ENCODE measurements at regions not wholly inside any gene's neighbourhood (a gene's known extent, or its start where the extent isn't known, plus 50 kb on each side); places are given as distances from the start of the nearest gene placed in this dataset.
"Not testable (repeated sequence)": the region's sequence is repeated elsewhere in the genome, so short reads cannot be mapped to it uniquely, and the experiment has no call there.

DNA sequence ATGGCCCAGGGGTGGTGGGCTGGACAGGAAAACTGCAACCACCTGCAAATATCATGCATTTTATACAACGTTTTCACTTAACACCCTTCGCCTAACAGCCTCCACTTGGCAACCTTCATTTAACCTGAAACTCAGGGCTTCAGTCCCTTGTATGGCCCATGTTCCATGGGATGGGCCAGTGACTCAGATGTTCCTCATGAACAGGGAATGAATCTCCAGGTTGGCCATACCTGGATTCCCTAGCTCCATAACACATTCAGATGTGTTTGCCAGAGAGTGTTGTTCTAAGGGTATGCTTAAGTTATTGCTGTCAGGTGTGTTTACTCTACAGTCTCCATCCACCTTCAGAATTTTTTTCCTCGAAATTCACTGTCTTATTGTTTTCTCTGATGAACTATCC, 316.9 kb downstream of the JRKL start:
- no peak for DNase-seq

DNA sequence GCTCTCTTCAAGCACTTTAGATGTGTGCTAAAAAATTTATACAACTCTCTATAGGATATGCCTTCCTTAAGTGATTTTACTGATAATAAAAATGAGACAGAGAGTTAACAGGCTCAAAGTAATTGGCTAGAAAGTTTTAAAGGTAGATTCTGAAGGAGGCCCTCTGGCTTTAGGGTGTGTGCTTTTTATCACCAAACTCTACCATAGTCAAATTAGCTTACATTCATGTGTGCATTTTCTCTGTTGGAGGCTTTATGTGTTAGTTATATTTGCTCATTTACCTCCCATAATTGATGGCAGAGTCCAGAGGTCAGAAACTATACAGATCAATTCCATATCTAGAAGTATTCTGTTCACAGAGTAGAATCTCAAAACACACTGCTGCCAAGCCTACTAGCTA, 317.5 kb downstream of the JRKL start:
- DNase-seq, result no peak

DNA sequence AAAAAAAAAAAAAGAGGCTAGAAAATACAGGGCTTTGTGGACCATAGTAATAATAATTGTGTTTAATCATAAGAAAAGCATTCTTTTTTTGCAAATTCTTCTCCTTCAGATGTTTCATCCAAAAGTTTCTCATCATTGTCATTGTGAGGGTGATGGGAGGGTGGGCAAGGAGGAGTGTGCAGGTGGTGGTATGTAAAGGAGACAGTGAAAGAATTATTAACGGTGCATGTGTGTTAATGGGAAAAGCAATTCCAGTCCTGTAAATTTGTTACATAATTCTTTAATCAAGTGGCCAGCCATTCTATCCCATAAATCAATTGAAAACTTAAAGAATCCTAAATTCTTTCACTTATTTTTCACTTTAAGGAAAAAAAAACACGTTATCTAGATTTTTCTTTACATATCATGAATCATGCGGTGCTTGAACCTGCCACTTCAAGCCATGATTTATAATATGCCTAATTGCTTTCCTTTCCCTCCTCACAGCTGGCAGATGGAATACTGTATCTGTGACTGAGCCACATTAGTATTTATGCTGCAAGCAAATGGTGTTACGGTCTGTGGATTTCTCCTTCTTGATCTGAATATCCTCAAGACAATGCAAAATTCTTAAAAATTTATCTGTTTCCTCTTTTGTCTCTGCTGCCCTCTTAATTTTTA, 318.5 kb downstream of the JRKL start:
- peak; percentile 40 for DNase-seq

DNA sequence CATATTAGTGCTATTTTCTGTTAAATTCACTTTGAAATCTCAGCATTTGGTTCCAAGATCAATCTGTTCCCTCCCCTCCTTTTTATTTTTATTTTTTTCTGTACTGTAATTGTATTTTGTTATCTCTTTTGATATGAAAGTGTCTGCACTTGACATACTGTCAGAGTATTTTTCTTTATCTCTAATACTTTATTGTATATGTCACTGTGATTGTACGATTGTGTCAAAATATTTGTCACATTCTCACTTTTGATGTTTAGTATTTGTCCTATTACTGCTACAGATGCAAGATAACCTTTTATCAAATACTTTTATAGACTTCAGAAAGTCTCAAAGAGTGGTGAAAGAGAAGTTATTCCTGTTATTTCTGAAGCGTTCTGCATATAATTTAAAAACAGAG, 323.5 kb downstream of the JRKL start:
- DNase-seq, result no peak

DNA sequence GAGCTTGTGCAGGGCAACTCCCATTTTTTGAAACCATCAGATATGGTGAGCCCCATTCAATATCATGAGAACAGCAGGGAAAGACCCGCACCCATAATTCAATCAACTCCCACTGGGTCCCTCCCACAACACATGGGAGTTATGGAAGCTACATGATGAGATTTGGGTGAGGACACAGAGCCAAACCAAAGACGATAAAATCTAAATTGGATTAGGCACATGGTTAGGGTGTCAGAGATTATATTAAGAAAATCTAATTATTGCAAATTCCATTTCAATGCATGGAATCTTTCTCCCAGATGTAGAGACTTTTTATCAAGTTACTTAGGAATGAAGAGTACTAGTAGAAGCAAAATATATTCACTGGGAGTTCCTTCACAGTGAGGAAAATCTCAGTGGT, 324.9 kb downstream of the JRKL start:
- no peak for DNase-seq

DNA sequence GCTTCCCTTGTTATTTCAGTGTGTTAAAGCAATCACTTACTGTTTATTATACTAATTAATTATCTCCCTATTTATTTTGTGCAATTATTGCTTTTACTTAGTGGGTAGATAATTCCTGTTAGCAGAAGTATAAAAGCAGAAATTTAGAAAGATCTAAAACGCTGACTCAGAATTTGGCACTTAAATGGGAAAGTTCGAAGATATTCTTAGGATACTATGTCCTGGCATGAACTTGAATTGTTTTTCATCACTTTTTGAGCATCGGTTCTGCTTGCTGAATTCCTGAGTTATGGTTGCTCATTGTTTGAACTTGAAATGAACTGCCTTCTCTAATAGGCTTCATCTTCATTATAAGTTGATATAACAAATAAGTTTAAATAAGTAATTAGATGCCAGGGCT, 325.4 kb downstream of the JRKL start:
- peak; percentile 7 for DNase-seq

DNA sequence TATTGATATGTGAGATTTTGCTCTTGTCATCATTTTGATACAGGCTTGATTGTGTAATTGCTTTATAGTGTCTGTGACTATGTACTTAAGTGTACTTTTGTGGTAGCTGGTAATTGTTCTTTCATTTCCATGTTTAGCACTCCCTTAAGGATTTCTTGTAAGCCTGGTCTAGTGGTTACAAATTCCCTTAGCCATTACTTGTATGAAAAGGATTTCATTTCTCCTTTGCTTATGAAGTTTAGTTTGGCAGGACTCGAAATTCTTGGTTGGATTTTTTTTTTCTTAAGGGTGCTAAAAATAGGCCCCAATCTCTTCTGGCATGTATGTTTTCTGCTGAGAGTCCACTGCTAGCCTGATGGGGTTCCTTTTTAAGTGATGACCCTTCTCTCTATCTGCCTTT, 346.8 kb downstream of the JRKL start:
- no peak for DNase-seq

DNA sequence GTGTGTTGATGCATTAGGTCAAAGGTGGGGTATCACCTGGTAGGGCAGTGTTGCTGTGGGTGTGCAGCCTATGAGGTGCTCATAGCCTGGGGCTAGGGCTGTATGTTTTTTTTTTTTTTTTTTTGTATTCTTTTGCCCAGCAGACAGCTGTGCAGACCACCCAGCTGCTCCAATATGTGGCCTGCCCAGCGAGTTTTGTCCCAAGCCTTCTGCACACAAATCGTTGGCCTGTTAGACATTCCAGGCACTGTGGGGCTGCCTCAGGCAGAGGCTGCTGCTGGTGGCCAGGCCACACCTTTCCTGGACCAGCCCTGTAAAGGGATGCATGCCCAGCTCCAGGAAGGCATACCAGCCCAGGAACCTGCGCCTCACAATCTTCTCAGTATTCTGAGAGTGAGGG, 348.5 kb downstream of the JRKL start:
- no peak for DNase-seq

DNA sequence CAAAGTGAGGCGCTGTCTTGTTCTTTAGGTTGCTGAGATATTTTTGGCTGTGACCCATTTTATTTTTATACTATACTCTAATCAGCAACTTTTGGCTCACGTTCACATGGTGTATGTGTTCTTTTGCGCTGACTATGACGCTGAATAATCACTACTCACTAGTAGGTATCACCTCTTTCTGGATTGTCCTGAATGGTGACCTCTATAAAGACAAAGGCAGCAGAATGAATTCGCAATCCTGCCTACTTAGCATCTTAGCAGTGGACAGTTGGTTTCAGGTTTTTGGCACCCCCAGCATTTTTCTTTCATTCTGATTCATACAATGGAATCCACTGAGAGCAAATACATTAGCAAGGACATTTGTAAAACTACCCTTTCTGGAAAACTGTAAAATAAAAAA, 351.3 kb downstream of the JRKL start:
- no peak for DNase-seq

DNA sequence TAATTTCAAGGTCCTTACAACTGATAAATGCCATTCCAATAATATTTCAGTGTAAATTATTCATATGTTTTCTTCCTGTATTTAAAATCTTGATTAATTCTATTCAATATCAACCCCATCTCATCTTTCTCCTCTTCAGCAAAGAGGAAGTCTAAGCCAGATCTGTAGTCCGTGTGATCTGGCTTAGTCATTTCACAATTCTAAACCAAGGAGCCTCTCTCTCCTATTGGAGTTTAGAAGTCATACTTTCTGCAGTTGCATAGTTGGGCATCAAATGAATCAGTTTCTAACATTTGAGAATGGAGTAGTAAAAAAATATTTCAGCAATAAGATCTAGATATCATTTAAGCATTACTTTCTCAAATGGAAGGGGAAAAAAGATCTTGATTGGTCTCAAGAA, 354.9 kb downstream of the JRKL start:
- no peak for DNase-seq

DNA sequence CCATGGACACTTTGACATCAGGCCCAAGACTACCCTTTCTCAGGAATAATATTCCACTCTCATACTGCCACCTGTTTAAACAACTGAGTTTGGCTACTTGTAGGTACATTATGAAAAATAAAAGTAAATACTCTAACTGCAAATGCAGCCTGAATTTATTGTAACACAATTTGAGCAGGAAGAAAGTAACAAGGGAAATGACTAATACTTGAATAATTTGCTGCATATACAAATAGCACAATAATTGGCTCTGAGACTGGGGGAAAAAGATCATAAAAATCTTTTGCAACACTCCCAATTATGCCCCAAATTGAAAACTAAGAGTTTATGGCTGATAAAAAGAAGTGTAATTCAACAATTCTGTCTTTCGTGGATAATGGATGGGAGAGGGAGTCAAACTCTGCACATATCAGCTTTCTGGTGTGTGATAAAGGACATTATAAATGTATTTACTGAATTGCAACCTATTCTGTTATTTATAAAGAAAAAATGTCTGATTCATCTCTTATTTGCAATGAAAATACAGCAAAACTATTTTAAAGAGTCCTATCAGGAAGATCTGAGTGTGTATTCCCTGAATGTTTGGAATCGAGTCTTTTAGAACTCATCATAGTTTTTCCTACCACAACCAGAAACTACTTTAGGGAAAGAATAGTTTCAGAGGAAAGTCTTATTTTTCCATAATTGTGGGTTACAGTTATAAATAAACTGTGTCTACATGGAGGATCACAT, 359.0 kb downstream of the JRKL start:
- no peak for DNase-seq

DNA sequence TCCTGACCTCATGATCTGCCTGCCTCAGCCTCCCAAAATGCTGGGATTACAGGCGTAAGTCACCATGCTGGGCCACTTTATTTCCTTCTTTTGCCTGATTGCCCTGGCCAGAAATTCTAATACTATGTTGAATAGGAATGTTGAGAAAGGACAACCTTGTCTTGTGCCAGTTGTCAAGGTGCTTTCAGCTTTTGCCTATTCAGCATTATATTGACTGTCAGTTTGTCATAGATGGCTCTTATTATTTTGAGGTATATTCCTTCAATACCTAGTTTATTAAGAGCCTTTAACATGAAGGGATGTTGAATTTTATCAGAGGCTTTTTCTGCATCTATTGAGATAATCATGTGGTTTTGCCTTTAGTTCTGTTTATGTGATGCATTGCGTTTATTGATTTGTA, 362.0 kb downstream of the JRKL start:
- not testable (repeated sequence) for DNase-seq

DNA sequence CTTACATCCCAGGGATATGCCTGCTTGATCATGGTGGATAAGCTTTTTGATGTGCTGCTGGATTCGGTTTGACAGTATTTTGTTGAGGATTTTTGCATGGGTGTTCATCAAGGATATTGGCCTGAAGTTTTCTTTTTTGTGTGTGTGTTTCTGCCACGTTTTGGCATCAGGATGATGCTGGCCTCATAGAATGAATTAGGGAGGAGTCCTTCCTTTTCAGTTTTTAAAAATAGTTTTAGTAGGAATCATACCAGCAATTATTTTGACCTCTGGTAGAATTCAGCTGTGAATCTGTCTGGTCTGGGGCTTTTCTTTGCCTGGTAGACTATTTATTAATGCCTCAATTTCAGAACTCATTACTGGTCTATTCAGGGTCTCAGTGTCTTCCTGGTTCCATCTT, 362.4 kb downstream of the JRKL start:
- no peak for DNase-seq

DNA sequence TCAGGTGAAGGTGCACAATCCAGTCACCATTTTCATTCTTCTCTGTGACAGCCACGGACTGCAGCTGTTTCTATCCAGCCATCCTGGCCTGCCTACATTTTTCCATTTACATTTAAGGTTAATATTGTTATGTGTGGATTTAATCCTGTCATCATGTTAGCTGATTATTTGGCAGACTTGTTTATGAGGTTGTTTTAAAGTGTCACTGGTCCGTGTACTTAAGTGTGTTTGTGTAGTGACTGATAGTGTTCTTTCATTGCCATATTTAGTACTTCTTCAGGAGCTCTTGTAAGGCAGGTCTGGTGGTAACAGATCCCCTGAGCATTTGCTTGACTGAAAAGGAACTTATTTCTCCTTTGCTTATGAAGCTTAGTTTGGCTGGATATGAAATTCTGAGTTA, 364.2 kb downstream of the JRKL start:
- no peak for DNase-seq

DNA sequence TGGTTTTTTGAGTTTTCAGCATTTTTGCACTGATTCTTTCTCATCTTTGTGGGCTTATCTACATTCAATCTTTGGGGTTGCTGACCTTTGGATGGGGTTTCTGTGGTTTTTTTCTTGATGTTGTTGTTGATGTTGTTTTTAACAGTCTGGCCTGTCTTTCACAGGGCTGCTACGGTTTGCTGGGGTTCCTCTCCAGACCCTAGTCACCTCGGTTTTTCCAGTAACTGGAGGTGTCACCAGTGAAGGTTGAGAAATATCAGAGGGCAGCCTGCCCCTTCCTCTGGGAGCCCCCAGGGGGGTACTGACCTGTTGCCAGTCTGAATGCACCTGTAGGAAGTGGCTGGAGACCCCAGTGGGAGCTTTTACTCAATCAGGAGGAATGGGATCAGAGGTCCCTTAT, 365.4 kb downstream of the JRKL start:
- no peak for DNase-seq

DNA sequence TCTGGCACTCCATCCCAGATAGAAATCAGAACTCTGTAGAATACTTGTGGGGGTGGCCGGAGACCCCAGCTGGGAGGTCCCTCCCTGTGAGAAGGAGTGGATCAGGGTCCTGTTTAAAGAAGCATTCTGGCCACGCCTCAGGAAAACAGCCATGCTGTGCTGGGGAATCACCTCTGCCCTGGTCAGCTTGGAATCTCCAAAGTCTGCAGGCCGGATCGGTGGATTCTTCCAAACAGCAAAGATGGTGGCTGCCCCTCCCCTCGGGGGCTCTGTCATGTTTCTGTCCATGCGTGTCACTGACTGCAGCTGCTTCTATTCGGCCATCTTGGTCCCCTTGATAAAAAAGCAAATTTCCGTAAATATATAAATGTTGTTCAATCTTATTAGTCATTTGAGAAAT, 365.9 kb downstream of the JRKL start:
- no peak for DNase-seq

DNA sequence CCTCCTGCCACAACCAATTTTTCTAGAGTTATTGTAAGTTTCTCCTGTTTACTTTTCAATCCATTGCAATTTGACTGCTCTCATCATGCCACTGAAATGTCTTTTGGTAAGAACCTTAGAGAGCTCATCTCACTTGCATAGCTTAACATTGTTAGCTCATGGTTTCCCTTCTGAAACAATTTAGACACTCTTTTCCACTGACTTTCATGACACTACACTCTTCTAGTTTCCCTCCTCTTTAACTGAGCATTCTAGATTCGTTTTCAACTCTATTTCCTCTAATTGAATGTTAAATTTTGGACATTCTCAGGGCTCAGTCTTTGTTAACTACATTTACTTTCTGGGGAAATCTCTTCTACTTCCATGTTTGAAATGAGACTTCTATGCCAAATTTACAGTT, 369.1 kb downstream of the JRKL start:
- DNase-seq, result no peak

DNA sequence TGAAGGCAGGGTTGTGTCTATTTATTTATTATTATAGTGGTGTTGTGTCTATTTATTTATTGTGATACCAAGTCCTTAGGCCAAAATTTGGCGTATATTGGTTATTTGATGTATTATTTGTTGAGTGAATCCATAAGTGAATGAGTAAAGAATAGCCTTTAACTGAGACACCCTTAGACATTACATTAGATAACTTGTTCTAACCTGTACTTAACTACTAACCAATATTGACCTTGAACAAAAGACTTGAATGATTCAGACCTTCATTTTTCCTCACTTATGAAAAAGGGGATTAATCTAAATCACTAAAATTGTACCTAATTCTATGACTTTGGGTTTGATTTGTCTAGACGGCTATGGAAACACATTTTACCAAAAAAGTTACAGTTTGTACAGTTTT, 370.5 kb downstream of the JRKL start:
- no peak for DNase-seq

DNA sequence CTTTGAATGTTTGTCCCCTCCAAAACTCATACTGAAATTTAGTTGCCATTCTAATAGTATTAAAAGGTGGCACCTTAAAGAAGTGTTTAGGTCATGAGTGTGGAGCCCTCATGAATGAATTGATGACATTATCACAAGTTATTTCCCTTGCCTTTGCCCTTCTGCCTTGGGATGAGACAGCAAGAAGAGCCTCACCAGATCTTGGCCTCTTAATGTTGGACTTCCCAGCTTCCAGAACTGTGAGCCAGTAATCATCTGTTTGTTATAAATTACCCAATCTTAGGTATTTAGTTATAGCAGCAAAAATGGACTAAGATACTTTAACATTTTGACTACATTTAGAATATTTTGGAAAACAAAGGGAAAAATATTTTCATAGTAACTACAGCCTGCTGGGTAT, 371.0 kb downstream of the JRKL start:
- DNase-seq, result no peak

DNA sequence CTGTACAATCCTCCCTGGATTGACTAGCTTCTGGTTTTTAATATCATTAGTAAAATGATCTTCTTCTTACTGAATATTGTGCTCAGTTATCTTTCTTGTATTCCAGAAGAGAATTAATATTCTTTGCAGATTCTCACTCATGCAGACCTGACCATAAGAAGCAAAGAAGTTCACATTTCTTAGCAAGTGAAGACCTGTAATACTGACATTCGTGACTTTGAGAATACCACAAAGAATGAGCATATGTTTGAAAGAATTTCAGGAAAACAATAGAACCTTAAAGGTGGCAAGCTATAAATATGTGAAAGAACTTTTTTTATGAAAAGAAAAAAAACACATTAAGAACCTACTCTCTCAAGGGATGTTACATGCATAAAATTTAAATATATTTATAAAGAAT, 371.6 kb downstream of the JRKL start:
- no peak for DNase-seq

DNA sequence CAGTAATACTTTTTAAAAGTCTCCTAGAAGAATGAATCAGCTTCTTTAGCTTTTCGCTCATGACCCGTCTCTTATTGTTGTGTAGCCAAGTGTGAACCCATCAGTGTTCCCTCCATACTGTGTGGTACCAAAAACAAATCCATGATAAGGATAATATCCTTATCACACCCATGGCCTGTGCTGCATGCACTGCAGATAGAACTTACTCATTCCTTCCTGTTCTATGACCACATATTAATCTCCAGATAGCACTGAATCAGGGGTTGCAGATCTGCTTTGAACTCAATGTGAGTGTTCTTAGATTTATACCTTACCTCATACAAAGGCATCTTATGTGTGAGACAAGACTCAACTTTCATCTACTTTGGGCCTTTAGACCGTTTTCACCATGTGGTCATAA, 373.4 kb downstream of the JRKL start:
- no peak for DNase-seq

DNA sequence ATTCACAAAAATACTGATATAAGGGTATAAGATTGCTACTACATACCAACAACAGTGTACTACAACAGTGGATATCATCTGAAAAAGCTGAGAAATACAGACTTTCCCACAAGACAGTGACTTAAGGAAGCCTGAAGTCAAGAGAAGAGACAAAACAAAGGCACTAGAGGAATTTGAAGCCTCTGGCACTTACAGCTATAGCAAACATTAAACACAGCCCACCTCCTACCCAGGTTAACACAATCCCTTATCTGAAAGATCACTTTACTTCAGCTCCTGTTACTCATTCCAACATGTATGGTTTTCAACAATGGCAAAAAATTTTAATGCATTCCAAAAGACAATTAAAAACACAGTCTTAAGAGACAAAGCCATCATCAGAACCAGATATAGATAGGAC, 388.5 kb downstream of the JRKL start:
- no peak for DNase-seq

DNA sequence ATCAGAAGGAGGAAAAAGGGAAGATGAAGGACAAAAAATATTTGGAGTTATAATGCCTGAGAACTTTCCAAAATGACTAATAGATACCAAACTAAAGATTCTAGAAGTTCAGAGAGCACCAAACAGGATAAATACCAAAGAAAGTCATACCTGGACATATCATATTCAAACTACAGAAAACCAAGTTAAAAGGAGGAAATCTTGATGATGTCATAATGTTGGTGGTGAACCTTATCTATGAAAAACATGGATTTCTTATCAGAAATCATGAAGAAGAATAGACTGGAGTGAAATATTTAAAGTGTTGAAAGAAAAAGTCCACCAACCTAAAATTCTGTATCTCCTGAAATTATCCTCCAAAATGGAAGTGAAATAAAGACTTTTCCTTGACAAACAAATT, 389.2 kb downstream of the JRKL start:
- DNase-seq, result no peak

DNA sequence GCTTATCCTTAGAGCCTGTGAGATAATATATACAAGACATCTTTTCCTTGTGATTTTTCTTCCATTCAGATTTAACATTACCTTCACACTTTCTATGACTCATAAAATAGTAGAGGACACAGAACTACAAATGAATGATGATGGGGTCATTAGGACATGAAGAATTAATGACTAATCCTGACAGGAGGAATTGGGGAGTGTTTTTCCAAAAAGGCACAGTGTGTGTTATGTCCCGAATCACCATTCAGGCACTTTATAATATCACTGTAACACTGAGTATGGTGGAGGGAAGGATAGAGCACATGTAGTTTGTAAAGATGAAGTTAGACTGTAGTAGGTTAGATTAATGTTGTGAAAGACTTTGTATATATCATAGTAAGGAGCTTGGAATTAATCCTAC, 391.3 kb downstream of the JRKL start:
- no peak for DNase-seq

Measured in renal pelvis (tissue), 1 donor.